ENCODE measurements at regions not wholly inside any gene's neighbourhood (a gene's known extent, or its start where the extent isn't known, plus 50 kb on each side); places are given as distances from the start of the nearest gene placed in this dataset.

DNA sequence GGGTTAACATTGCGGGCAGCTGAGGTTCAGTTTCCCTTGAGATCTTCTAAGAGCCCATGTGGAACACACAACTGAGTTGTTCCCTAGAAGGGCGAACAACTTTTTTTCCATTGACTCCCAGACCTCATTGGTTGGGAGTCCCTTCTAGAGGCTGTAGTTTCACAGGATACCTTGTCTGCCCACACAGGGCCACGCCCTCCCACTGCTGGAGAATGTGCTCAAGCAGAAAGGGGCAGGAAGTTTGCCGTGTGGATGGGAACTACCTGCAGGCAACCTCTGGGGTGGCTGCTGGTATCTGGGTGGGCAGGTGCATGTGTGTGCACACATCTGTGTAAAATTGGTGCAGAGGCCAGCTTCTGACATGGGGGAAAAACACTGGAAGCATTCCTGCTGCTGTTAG is 178.8 kb upstream of the PSMD7 start:
- TF ChIP-seq GLIS3 (CRISPR knock-in tag; IDR thresholded peaks at IDR 0.05): no peak
- TF ChIP-seq ZNF8 (CRISPR knock-in tag; IDR thresholded peaks at IDR 0.05): no peak
- TF ChIP-seq, protein P1, sequence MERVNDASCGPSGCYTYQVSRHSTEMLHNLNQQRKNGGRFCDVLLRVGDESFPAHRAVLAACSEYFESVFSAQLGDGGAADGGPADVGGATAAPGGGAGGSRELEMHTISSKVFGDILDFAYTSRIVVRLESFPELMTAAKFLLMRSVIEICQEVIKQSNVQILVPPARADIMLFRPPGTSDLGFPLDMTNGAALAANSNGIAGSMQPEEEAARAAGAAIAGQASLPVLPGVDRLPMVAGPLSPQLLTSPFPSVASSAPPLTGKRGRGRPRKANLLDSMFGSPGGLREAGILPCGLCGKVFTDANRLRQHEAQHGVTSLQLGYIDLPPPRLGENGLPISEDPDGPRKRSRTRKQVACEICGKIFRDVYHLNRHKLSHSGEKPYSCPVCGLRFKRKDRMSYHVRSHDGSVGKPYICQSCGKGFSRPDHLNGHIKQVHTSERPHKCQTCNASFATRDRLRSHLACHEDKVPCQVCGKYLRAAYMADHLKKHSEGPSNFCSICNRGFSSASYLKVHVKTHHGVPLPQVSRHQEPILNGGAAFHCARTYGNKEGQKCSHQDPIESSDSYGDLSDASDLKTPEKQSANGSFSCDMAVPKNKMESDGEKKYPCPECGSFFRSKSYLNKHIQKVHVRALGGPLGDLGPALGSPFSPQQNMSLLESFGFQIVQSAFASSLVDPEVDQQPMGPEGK (CRISPR knock-in tag; IDR thresholded peaks at IDR 0.05; ENCODE audit: borderline replicate concordance): no peak
- TF ChIP-seq, protein P2, sequence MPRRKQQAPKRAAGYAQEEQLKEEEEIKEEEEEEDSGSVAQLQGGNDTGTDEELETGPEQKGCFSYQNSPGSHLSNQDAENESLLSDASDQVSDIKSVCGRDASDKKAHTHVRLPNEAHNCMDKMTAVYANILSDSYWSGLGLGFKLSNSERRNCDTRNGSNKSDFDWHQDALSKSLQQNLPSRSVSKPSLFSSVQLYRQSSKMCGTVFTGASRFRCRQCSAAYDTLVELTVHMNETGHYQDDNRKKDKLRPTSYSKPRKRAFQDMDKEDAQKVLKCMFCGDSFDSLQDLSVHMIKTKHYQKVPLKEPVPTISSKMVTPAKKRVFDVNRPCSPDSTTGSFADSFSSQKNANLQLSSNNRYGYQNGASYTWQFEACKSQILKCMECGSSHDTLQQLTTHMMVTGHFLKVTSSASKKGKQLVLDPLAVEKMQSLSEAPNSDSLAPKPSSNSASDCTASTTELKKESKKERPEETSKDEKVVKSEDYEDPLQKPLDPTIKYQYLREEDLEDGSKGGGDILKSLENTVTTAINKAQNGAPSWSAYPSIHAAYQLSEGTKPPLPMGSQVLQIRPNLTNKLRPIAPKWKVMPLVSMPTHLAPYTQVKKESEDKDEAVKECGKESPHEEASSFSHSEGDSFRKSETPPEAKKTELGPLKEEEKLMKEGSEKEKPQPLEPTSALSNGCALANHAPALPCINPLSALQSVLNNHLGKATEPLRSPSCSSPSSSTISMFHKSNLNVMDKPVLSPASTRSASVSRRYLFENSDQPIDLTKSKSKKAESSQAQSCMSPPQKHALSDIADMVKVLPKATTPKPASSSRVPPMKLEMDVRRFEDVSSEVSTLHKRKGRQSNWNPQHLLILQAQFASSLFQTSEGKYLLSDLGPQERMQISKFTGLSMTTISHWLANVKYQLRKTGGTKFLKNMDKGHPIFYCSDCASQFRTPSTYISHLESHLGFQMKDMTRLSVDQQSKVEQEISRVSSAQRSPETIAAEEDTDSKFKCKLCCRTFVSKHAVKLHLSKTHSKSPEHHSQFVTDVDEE (CRISPR knock-in tag; IDR thresholded peaks at IDR 0.05): no peak
- TF ChIP-seq, protein P3, sequence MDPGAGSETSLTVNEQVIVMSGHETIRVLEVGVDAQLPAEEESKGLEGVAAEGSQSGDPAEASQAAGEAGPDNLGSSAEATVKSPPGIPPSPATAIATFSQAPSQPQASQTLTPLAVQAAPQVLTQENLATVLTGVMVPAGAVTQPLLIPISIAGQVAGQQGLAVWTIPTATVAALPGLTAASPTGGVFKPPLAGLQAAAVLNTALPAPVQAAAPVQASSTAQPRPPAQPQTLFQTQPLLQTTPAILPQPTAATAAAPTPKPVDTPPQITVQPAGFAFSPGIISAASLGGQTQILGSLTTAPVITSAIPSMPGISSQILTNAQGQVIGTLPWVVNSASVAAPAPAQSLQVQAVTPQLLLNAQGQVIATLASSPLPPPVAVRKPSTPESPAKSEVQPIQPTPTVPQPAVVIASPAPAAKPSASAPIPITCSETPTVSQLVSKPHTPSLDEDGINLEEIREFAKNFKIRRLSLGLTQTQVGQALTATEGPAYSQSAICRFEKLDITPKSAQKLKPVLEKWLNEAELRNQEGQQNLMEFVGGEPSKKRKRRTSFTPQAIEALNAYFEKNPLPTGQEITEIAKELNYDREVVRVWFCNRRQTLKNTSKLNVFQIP (CRISPR knock-in tag; IDR thresholded peaks at IDR 0.05; ENCODE audit: borderline replicate concordance, low read depth): no peak
- no peak for TF ChIP-seq ZNF565 (CRISPR knock-in tag; conservative IDR thresholded peaks at IDR 0.05; ENCODE audit: low read depth)
- no peak for TF ChIP-seq SNAI2 (CRISPR knock-in tag; IDR thresholded peaks at IDR 0.05)
- no peak for TF ChIP-seq ZNF70 (CRISPR knock-in tag; IDR thresholded peaks at IDR 0.05)
- TF ChIP-seq TOX (CRISPR knock-in tag; IDR thresholded peaks at IDR 0.05; ENCODE audit: borderline replicate concordance): no peak
- TF ChIP-seq CSDC2 (CRISPR knock-in tag; IDR thresholded peaks at IDR 0.05): no peak
- no peak for TF ChIP-seq ARNTL (CRISPR knock-in tag; IDR thresholded peaks at IDR 0.05; ENCODE audit: borderline replicate concordance, low read depth)
- TF ChIP-seq, protein P4, sequence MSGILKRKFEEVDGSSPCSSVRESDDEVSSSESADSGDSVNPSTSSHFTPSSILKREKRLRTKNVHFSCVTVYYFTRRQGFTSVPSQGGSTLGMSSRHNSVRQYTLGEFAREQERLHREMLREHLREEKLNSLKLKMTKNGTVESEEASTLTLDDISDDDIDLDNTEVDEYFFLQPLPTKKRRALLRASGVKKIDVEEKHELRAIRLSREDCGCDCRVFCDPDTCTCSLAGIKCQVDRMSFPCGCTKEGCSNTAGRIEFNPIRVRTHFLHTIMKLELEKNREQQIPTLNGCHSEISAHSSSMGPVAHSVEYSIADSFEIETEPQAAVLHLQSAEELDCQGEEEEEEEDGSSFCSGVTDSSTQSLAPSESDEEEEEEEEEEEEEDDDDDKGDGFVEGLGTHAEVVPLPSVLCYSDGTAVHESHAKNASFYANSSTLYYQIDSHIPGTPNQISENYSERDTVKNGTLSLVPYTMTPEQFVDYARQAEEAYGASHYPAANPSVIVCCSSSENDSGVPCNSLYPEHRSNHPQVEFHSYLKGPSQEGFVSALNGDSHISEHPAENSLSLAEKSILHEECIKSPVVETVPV (CRISPR knock-in tag; IDR thresholded peaks at IDR 0.05): no peak
- TF ChIP-seq BACH2 (CRISPR knock-in tag; IDR thresholded peaks at IDR 0.05; ENCODE audit: borderline replicate concordance): no peak
- no peak for TF ChIP-seq ZC3H10 (CRISPR knock-in tag; IDR thresholded peaks at IDR 0.05)
- no peak for TF ChIP-seq ISL1 (CRISPR knock-in tag; IDR thresholded peaks at IDR 0.05)
- TF ChIP-seq ZFP3 (CRISPR knock-in tag; IDR thresholded peaks at IDR 0.05): no peak
- ATAC-seq: no peak

DNA sequence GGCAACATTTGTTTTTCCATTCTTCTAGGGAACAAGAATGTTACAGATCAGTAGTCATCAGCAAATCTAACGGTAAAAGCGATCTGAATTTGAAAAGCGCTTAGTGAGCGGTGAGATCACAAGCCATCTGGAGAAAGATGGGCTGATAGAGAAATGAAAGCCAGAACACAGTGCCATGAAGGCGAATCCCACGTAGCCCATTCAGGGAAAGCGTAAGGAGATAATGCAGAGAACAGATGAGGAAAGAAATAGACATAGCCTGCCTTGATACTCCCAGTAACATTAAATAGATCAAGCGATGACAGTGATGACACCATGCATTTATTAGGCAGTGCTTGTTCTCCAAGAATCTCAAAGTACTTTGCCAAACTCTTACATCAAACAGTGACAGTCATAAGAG is 183.1 kb upstream of the PSMD7 start:
- TF ChIP-seq CSDC2 (CRISPR knock-in tag; IDR thresholded peaks at IDR 0.05): no peak
- TF ChIP-seq, protein P4 (CRISPR knock-in tag; IDR thresholded peaks at IDR 0.05): no peak
- no peak for TF ChIP-seq ZFP30 (CRISPR knock-in tag; IDR thresholded peaks at IDR 0.05)
- peak; percentile 36; the same call in 1 of the 2 replicates for TF ChIP-seq TCF4 (CRISPR knock-in tag; IDR thresholded peaks at IDR 0.05; ENCODE audit: borderline replicate concordance)
- ATAC-seq: no peak

DNA sequence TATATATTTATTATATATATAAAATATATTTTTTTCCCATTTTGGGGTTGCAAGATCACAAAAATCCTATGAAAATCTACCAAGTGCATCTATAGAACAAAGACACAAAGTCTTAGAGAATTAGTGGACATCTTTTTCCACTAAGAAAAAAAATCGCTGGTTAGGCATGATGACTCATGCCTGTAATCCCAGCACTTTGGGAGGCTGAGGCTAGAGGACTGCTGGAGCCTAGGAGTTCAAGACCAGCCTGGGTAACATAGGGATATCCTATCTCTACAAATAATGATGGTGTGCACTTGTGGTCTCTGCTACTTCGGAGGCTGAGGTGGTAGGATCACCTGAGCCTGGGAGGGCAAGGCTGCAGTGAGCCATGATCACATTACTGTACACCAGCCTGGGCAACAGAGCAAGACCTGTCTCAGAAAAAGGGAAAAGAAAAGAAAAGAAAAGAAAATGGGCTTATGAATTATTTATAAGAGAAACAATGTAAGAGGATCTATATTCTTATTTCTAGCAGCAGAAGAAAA is 185.1 kb upstream of the PSMD7 start:
- TF ChIP-seq BACH2 (CRISPR knock-in tag; IDR thresholded peaks at IDR 0.05; ENCODE audit: borderline replicate concordance) (no peak), CSDC2 (CRISPR knock-in tag; IDR thresholded peaks at IDR 0.05) (no peak)
- no peak for ATAC-seq

Data from SK-N-SH treated with all-trans-retinoic acid at 6 μM for 48 hours (cell line).